Suprapubic skin (tissue), 4 donors: ENCODE measurements at regions not wholly inside any gene's neighbourhood (a gene's known extent, or its start where the extent isn't known, plus 50 kb on each side); places are given as distances from the start of the nearest gene placed in this dataset.

Experiments
- CTCF ChIP-seq, 2 donors: fragments of 200-600 bp in 1 of 2; fragments of 450-650 bp in 1 of 2; sonication (generic) in 1 of 2; IDR thresholded peaks; one replicate each; pipeline ENCODE4 v1.5.1; 2016 to 2019; ENCODE audit warnings: antibody characterized with exemption in 2 of 2, mild to moderate bottlenecking in 1 of 2, moderate library complexity in 1 of 2
- EP300 ChIP-seq: sonication (generic); formaldehyde crosslinking; IDR thresholded peaks from one replicate; pipeline ENCODE4 v1.6.1; 2017; ENCODE audit warnings: antibody characterized with exemption
- POLR2A ChIP-seq, 2 donors: fragments of 450-650 bp; IDR thresholded peaks; one replicate each; pipeline ENCODE4 v1.6.1; 2017; ENCODE audit warnings: antibody characterized with exemption in 2 of 2, mild to moderate bottlenecking in 2 of 2, moderate library complexity in 2 of 2
- POLR2AphosphoS5 ChIP-seq, 3 donors: sonication (generic); formaldehyde crosslinking; IDR thresholded peaks; one replicate each; pipeline ENCODE4 v1.6.1; 2017; ENCODE audit warnings: antibody characterized with exemption in 3 of 3

DNA sequence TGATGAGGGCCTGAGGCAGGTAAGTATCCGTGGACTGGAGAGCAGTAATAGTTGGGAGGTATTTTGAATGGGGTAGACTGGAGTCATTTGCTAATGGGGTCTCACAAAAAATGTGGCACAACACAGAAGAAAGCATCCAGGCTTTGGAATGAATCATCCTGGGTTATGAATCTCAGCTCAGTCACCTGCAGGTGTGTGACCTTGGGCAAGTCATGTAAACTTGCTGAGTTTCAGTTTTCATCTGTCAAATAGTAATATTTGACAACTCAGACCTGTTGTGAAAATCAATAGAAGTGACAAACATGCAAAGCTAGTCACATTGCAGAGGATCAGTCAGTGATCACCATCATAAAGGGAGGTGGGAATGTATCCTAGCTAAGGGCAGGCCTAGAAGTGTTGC lies 232.0 kb upstream of the TENM4 start:
- TF ChIP-seq POLR2A (IDR thresholded peaks at IDR 0.05) (no peak), CTCF (IDR thresholded peaks at IDR 0.05) (no peak), EP300 (no peak), POLR2AphosphoS5 (IDR thresholded peaks at IDR 0.05) (no peak)
